Body of pancreas (tissue), 4 donors: ENCODE measurements at regions not wholly inside any gene's neighbourhood (a gene's known extent, or its start where the extent isn't known, plus 50 kb on each side); places are given as distances from the start of the nearest gene placed in this dataset.

Source experiments
- CTCF ChIP-seq, 7 experiments: fragments of 450-650 bp in 4 of 7; fragments of 200-600 bp in 3 of 7; sonication (generic) in 3 of 7; IDR thresholded peaks; one replicate each; pipeline ENCODE4 v1.5.1; 2016 to 2019; ENCODE audit warnings: antibody characterized with exemption in 7 of 7
- POLR2A ChIP-seq, 3 donors: fragments of 450-650 bp; IDR thresholded peaks; one replicate each; pipeline ENCODE4 v1.6.1; 2016; ENCODE audit warnings: antibody characterized with exemption in 3 of 3, mild to moderate bottlenecking in 2 of 3

GRCh38 chr9:7388755-7389154 lies 410.8 kb downstream of the DMAC1 start:
- no peak for TF ChIP-seq CTCF (IDR thresholded peaks at IDR 0.05)
- TF ChIP-seq POLR2A (IDR thresholded peaks at IDR 0.05): no peak
